Chondrocyte (in vitro differentiated cells): ENCODE measurements at regions not wholly inside any gene's neighbourhood (a gene's known extent, or its start where the extent isn't known, plus 50 kb on each side); places are given as distances from the start of the nearest gene placed in this dataset.

Experiments
- DNase-seq: peaks from one replicate; pipeline ENCODE4 v3.0.0; 2021; ENCODE audit warnings: mixed read lengths, low spot score
- H3K27ac Mint-ChIP-seq: one replicate; pipeline ENCODE4 v1.8.0; 2021; ENCODE audit warnings: mild to moderate bottlenecking, moderate library complexity, mixed read lengths; ENCODE audit not compliant: unreplicated experiment
- H3K27me3 Mint-ChIP-seq: 2 replicates; pipeline ENCODE4 v1.8.0; 2021; ENCODE audit warnings: low read depth, mixed read lengths
- H3K36me3 Mint-ChIP-seq: 2 replicates; pipeline ENCODE4 v1.8.0; 2021; ENCODE audit warnings: low read depth, mixed read lengths
- H3K4me1 Mint-ChIP-seq: 2 replicates; pipeline ENCODE4 v1.8.0; 2021; ENCODE audit warnings: low read depth, mild to moderate bottlenecking, mixed read lengths
- H3K4me3 Mint-ChIP-seq: one replicate; pipeline ENCODE4 v1.8.0; 2021; ENCODE audit warnings: mild to moderate bottlenecking, moderate library complexity, mixed read lengths; ENCODE audit not compliant: unreplicated experiment
- H3K9me3 Mint-ChIP-seq: 2 replicates; pipeline ENCODE4 v1.8.0; 2021; ENCODE audit warnings: low read depth, mixed read lengths
- CTCF ChIP-seq: fragments of 200-600 bp; sonication (generic); IDR thresholded peaks from 2 replicates; pipeline ENCODE4 v1.5.0; 2021; ENCODE audit warnings: antibody characterized with exemption, mild to moderate bottlenecking, moderate library complexity

- Mint-ChIP-seq H3K27ac (no peak overlapping the region), H3K4me1 (no peaks in the 10 kb centered on the region), H3K36me3 (no peaks in the 10 kb centered on the region), H3K27me3 (peaks cover 19% of the 10 kb centered on the region), H3K9me3 (no peaks in the 10 kb centered on the region), H3K4me3 (no peak overlapping the region)
- TF ChIP-seq CTCF: no peak
- no peak for DNase-seq
These were observed 130.8 kb upstream of the POC5 start for GRCh38 chr5:75848077-75848476.

- DNase-seq: no peak
- Mint-ChIP-seq H3K27ac (no peak overlapping the region), H3K9me3 (no peaks in the 10 kb centered on the region), H3K4me1 (no peaks in the 10 kb centered on the region), H3K4me3 (no peak overlapping the region), H3K27me3 (peaks cover 19% of the 10 kb centered on the region), H3K36me3 (no peaks in the 10 kb centered on the region)
- no peak for TF ChIP-seq CTCF
These were observed 130.4 kb upstream of the POC5 start for GRCh38 chr5:75847561-75848021.

GRCh38 chr5:75844301-75844700, 127.1 kb upstream of the POC5 start:
- H3K36me3 Mint-ChIP-seq: no peaks in the 10 kb centered on the region
- no peaks in the 10 kb centered on the region for H3K4me1 Mint-ChIP-seq
- peaks cover 9% of the 10 kb centered on the region for H3K9me3 Mint-ChIP-seq
- TF ChIP-seq CTCF: no peak
- no peak overlapping the region for H3K4me3 Mint-ChIP-seq
- H3K27ac Mint-ChIP-seq: no peak overlapping the region
- no peak for DNase-seq
- H3K27me3 Mint-ChIP-seq: peaks cover 15% of the 10 kb centered on the region

GRCh38 chr5:75843319-75843718, 126.1 kb upstream of the POC5 start:
- H3K4me3 Mint-ChIP-seq: no peak overlapping the region
- H3K27ac Mint-ChIP-seq: no peak overlapping the region
- TF ChIP-seq CTCF: no peak
- no peaks in the 10 kb centered on the region for H3K36me3 Mint-ChIP-seq
- no peak for DNase-seq
- H3K27me3 Mint-ChIP-seq: peaks cover 11% of the 10 kb centered on the region
- H3K9me3 Mint-ChIP-seq: peaks cover 9% of the 10 kb centered on the region
- H3K4me1 Mint-ChIP-seq: no peaks in the 10 kb centered on the region

- no peak for TF ChIP-seq CTCF
- no peak overlapping the region for H3K4me3 Mint-ChIP-seq
- peaks cover 9% of the 10 kb centered on the region for H3K9me3 Mint-ChIP-seq
- peaks cover 9% of the 10 kb centered on the region for H3K27me3 Mint-ChIP-seq
- no peaks in the 10 kb centered on the region for H3K4me1 Mint-ChIP-seq
- H3K27ac Mint-ChIP-seq: no peak overlapping the region
- H3K36me3 Mint-ChIP-seq: no peaks in the 10 kb centered on the region
- DNase-seq: no peak
These were observed 122.3 kb upstream of the POC5 start for GRCh38 chr5:75839547-75839946.
